CD14-positive monocyte (primary cell): ENCODE measurements at regions not wholly inside any gene's neighbourhood (a gene's known extent, or its start where the extent isn't known, plus 50 kb on each side); places are given as distances from the start of the nearest gene placed in this dataset.

Experiments
- DNase-seq, 3 donors: peaks; one replicate each; pipeline ENCODE4 v3.0.0-alpha.2; 2011 to 2022
- H2AFZ ChIP-seq: 2 replicates; pipeline ENCODE4 v1.6.0; 2012; ENCODE audit warnings: mild to moderate bottlenecking, low read depth, low read length, inconsistent platforms; ENCODE audit not compliant: insufficient read depth, poor library complexity, severe bottlenecking
- H3K27ac ChIP-seq, 2 donors: 1 replicate in 1 of 2; 2 replicates in 1 of 2; pipeline ENCODE4 v1.5.1; 2012 to 2013; ENCODE audit warnings: low read length in 2 of 2, control low read depth in 1 of 2, inconsistent platforms in 1 of 2, low read depth in 1 of 2, mild to moderate bottlenecking in 1 of 2
- H3K27me3 ChIP-seq, 2 donors: one replicate each; pipeline versions ENCODE4 v1.6.0 to v1.6.1; 2011 to 2013; ENCODE audit warnings: low read length in 2 of 2; ENCODE audit not compliant: control insufficient read depth in 2 of 2, insufficient read depth in 2 of 2
- H3K36me3 ChIP-seq, 2 donors: replicated peaks in 1 of 2; 1 replicate in 1 of 2; 2 replicates in 1 of 2; pipeline versions ENCODE4 v1.5.1 to v1.6.1; 2012 to 2013; ENCODE audit warnings: low read length in 2 of 2, control low read depth in 1 of 2, inconsistent platforms in 1 of 2, mild to moderate bottlenecking in 1 of 2; ENCODE audit not compliant: insufficient read depth in 2 of 2, control insufficient read depth in 1 of 2
- H3K4me1 ChIP-seq, 2 donors: 1 replicate in 1 of 2; 2 replicates in 1 of 2; pipeline versions ENCODE4 v1.5.1 to v1.6.1; 2012 to 2013; ENCODE audit warnings: low read length in 2 of 2, control low read depth in 1 of 2, inconsistent platforms in 1 of 2, mild to moderate bottlenecking in 1 of 2, moderate library complexity in 1 of 2; ENCODE audit not compliant: insufficient read depth in 2 of 2, control insufficient read depth in 1 of 2
- H3K4me2 ChIP-seq: replicated peaks from 2 replicates; pipeline ENCODE3; 2012; ENCODE audit warnings: low read length, moderate library complexity, mild to moderate bottlenecking; ENCODE audit not compliant: poor library complexity, severe bottlenecking; ENCODE audit errors: extremely low read depth
- H3K4me3 ChIP-seq, 3 experiments: fragments of 200-600 bp in 1 of 3; sonication (generic) in 1 of 3; replicated peaks in 1 of 3; 1 replicate in 2 of 3; 2 replicates in 1 of 3; pipeline ENCODE4 v1.5.1; 2011 to 2013; ENCODE audit warnings: low read length in 3 of 3, mild to moderate bottlenecking in 3 of 3, control low read depth in 2 of 3, low read depth in 2 of 3, inconsistent platforms in 1 of 3, moderate library complexity in 1 of 3
- H3K79me2 ChIP-seq: 2 replicates; pipeline ENCODE4 v1.6.0; 2012; ENCODE audit warnings: mild to moderate bottlenecking, control low read depth, inconsistent platforms, low read length, moderate library complexity; ENCODE audit not compliant: insufficient read depth
- H3K9ac ChIP-seq: 2 replicates; pipeline ENCODE4 v1.6.0; 2017; ENCODE audit warnings: low read length, mild to moderate bottlenecking; ENCODE audit not compliant: insufficient read depth, poor library complexity, severe bottlenecking
- H3K9me3 ChIP-seq, 2 donors: replicated peaks in 1 of 2; 1 replicate in 1 of 2; 2 replicates in 1 of 2; pipeline versions ENCODE4 v1.5.1 to v1.6.1; 2012 to 2013; ENCODE audit warnings: low read length in 2 of 2, control low read depth in 1 of 2; ENCODE audit not compliant: control insufficient read depth in 1 of 2, insufficient read depth in 1 of 2
- H4K20me1 ChIP-seq: 2 replicates; pipeline ENCODE4 v1.6.0; 2012; ENCODE audit warnings: mild to moderate bottlenecking, low read length, control low read depth, moderate library complexity; ENCODE audit not compliant: insufficient read depth
- H3K27ac Mint-ChIP-seq, 7 donors: one replicate each; pipeline ENCODE4 v1.8.0; 2020; ENCODE audit warnings: mild to moderate bottlenecking in 7 of 7, mixed read lengths in 7 of 7, moderate library complexity in 6 of 7, inconsistent platforms in 2 of 7
- H3K27me3 Mint-ChIP-seq, 3 donors: one replicate each; pipeline ENCODE4 v1.8.0; 2021 to 2022; ENCODE audit warnings: low read depth in 3 of 3, mild to moderate bottlenecking in 3 of 3, mixed read lengths in 3 of 3, moderate library complexity in 3 of 3, inconsistent platforms in 1 of 3
- H3K36me3 Mint-ChIP-seq, 2 donors: one replicate each; pipeline ENCODE4 v1.8.0; 2020; ENCODE audit warnings: mixed read lengths in 2 of 2, inconsistent platforms in 1 of 2, mild to moderate bottlenecking in 1 of 2
- H3K4me1 Mint-ChIP-seq: one replicate; pipeline ENCODE4 v1.8.0; 2020; ENCODE audit warnings: mild to moderate bottlenecking, mixed read lengths
- H3K4me3 Mint-ChIP-seq, 2 donors: one replicate each; pipeline ENCODE4 v1.8.0; 2020; ENCODE audit warnings: mild to moderate bottlenecking in 2 of 2, mixed read lengths in 2 of 2, moderate library complexity in 1 of 2
- H3K9me3 Mint-ChIP-seq, 7 donors: one replicate each; pipeline ENCODE4 v1.8.0; 2020 to 2022; ENCODE audit warnings: mixed read lengths in 7 of 7, mild to moderate bottlenecking in 6 of 7, moderate library complexity in 6 of 7, inconsistent platforms in 2 of 7
- WGBS: methylation state at CpG from one replicate; pipeline ENCODE4 v1.1.5; 2013; ENCODE audit warnings: missing lambda C conversion rate; ENCODE audit not compliant: insufficient coverage; 5-methylcytosine and 5-hydroxymethylcytosine counted together
- intact Hi-C, 2 donors: fragments of 100-400 bp; cut with micrococcal nuclease; formaldehyde crosslinking; loops; one replicate each; pipeline versions ENCODE4 v1.15.0 to v1.15.1; 2023
- TF ChIP-seq, protein P1 (sequence below): fragments of 200-600 bp; IDR thresholded peaks from one replicate; pipeline ENCODE4 v1.8.0; 2022; ENCODE audit warnings: antibody characterized with exemption, mild to moderate bottlenecking

DNA sequence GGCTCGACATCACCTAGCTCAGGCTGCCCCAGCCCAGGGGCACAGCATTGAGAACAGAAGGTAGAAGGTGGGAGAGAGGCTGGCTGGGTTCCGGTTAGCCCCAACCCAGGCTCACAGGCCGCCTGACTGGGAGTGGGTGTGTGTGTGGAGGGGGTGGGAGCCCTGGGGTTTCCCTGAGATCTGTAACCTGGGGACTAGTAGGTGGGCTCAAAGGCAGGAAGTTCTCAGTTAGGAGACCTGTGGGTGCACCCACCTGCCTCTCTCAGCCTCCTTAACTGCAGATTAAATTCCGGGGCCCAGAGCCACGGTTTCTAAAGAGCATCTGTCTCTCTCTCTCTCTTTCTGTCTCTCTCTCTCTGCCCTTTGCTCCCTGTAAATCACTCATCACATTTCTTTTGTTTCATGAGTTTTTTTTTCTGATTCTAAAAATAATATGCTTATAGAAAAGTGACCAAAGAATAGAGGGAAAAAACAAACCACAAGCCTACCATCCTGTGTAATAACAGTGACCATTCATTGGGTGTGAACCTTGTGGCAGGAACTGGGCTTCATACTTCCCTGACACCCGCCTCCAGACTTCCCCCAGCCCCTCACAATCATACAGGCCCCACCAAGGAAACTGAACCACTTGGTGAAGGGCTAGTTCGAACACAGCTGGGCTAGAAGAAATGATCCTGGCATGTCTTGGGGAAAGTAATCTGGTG is 83.4 kb upstream of the SMNDC1 start:
- no peaks in the 10 kb centered on the region for H3K36me3 ChIP-seq
- DNase-seq, result no peak
- H2AFZ ChIP-seq, result no peak overlapping the region
- peaks cover 3 to 29% of the 10 kb centered on the region in 2 donors for H3K4me1 ChIP-seq
- H3K9me3 ChIP-seq, result no peaks in the 10 kb centered on the region
- WGBS, result 58% methylated on average over 4 of the region's 7 CpGs
- peaks cover 30% of the 10 kb centered on the region for H3K4me1 Mint-ChIP-seq
- H3K4me3 ChIP-seq, result no peak overlapping the region
- TF ChIP-seq, protein P1, sequence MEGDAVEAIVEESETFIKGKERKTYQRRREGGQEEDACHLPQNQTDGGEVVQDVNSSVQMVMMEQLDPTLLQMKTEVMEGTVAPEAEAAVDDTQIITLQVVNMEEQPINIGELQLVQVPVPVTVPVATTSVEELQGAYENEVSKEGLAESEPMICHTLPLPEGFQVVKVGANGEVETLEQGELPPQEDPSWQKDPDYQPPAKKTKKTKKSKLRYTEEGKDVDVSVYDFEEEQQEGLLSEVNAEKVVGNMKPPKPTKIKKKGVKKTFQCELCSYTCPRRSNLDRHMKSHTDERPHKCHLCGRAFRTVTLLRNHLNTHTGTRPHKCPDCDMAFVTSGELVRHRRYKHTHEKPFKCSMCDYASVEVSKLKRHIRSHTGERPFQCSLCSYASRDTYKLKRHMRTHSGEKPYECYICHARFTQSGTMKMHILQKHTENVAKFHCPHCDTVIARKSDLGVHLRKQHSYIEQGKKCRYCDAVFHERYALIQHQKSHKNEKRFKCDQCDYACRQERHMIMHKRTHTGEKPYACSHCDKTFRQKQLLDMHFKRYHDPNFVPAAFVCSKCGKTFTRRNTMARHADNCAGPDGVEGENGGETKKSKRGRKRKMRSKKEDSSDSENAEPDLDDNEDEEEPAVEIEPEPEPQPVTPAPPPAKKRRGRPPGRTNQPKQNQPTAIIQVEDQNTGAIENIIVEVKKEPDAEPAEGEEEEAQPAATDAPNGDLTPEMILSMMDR, result no peak
- H3K27me3 ChIP-seq, result no peaks in the 10 kb centered on the region
- H3K4me2 ChIP-seq, result no peak overlapping the region
- no peaks in the 10 kb centered on the region for H3K36me3 Mint-ChIP-seq
- H4K20me1 ChIP-seq, result no peaks in the 10 kb centered on the region
- intact Hi-C loops, result no loop called here
- peaks cover 0 to 2% (median 0%) of the 10 kb centered on the region in 7 donors for H3K9me3 Mint-ChIP-seq
- no peaks in the 10 kb centered on the region for H3K79me2 ChIP-seq
- H3K27ac ChIP-seq, result no peak overlapping the region
- H3K4me3 Mint-ChIP-seq, result peak overlapping the region in 1 of 2 donors; percentile 53
- H3K27ac Mint-ChIP-seq, result peak overlapping the region in 2 of 7 donors; percentile 55 to 60
- no peak overlapping the region for H3K9ac ChIP-seq
- peaks cover 2 to 7% (median 2%) of the 10 kb centered on the region in 3 donors for H3K27me3 Mint-ChIP-seq

DNA sequence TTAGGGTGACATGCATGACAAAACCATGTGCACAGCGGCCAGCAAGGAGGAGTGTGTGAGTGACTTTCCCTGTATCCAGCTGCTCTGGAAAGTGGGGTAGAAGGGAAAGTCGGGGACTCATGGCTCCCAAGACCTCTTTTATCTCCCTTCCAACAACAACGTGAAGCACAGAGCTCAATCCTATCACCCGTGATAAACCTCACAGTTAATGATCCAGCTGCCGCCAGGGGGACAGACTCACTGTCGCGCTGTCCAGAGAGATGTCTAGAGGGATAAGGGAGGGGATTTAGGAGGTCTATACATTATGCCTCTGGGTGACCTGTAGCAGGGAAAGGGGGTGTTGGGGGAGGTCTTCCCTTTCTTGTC is 84.0 kb upstream of the SMNDC1 start:
- H3K4me1 ChIP-seq, result peaks cover 3 to 30% of the 10 kb centered on the region in 2 donors
- H3K27ac ChIP-seq, result no peak overlapping the region
- WGBS, result 96% methylated on average over 5 of the region's 7 CpGs
- no peaks in the 10 kb centered on the region for H4K20me1 ChIP-seq
- Mint-ChIP-seq H3K27ac (peak overlapping the region in 1 of 7 donors; percentile 55), H3K27me3 (peaks cover 2 to 7% (median 2%) of the 10 kb centered on the region in 3 donors), H3K36me3 (no peaks in the 10 kb centered on the region), H3K4me3 (no peak overlapping the region), H3K9me3 (no peaks in the 10 kb centered on the region), H3K4me1 (peaks cover 31% of the 10 kb centered on the region)
- no peak overlapping the region for H3K4me3 ChIP-seq
- no peaks in the 10 kb centered on the region for H3K36me3 ChIP-seq
- TF ChIP-seq, protein P1, result no peak
- H3K9ac ChIP-seq, result no peak overlapping the region
- no peak for DNase-seq
- H3K9me3 ChIP-seq, result no peaks in the 10 kb centered on the region
- H3K79me2 ChIP-seq, result no peaks in the 10 kb centered on the region
- no peak overlapping the region for H3K4me2 ChIP-seq
- intact Hi-C loops, result no loop called here
- H3K27me3 ChIP-seq, result no peaks in the 10 kb centered on the region
- H2AFZ ChIP-seq, result no peak overlapping the region
